GM18868 (cell line): ENCODE measurements at regions not wholly inside any gene's neighbourhood (a gene's known extent, or its start where the extent isn't known, plus 50 kb on each side); places are given as distances from the start of the nearest gene placed in this dataset.
"Not testable (repeated sequence)": the region's sequence is repeated elsewhere in the genome, so short reads cannot be mapped to it uniquely, and the experiment has no call there.

Experiments used
- ATAC-seq: cut with Tn5 transposase; IDR thresholded peaks from one replicate; pipeline ENCODE4 v1.9.1; 2021; ENCODE audit warnings: mild to moderate bottlenecking, moderate library complexity; ENCODE audit not compliant: unreplicated experiment

DNA sequence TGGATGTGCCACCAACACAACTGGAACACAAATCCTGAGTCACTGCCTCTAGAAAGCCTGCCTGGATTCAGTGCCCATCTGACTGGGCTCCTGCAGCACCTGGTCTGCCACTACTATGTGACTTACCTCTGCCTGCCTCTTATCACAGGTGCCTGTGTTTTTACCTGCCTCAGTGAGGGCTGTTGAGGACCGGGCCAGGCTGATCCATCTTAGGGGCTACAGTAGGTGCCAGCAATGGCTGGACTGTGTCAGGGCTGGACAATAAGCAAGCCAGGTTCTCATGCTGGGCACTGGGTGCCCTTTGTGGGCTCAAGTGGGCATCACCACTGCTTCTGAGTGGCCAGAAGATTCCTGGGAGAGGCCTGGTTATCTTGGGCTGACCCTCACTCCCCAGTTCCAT is 948.6 kb upstream of the TPTE start:
- ATAC-seq = not testable (repeated sequence)

DNA sequence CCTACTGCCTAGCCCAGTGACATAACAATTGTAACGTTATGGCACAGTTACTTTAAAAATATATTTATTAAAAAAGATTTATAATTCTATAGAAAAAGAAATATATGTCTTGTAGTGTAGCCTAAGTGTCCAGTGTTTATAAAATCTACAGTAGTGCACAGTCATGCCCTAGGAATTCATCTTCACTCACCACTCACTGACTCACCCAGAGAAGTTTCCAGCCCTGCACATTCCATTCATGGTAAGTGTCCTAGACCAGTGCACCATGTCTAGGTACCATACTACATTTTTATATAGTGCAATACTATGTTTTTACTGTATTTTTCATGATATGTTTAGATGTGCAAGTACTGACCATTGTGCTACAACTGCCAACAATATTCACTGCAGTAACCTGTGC is 947.9 kb upstream of the TPTE start:
- ATAC-seq = not testable (repeated sequence)

DNA sequence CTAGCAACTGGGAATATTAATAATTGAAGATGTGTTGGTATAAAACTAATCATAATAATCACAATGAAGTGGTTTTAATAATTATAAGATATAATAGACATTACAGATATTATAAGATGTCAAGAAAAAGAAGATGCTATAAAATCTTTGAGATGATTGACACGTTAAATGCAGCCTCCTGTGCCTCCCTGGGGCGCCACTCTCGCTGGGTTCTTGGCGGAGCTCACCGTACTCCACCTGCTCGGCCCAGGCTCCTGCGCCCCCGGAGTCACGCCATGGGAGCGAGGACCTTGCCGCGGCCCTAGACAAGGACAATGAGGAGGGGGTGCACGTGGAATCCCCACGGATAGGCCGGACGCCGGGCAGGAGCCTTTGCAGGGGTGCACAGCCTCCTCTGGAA is 942.1 kb upstream of the TPTE start:
- ATAC-seq = not testable (repeated sequence)

DNA sequence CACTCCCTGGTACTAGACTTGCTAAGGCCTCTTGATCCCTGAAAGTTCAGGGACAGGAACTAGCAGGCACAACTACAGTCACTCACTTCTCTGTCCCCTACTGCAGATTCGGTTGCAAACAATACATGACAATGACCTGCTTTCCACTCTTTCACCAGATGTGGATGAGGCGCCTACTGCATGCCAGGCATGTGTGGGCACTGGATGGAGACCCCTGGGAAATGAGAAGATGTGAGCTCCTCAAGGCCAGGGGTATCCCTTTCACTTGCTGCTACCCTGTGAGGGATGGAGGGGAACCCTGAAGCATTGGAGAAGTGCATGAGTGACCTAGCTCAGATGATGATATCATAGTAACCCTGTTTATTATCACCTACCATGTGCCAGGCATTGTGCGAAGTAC is 933.4 kb upstream of the TPTE start:
- ATAC-seq = not testable (repeated sequence)

DNA sequence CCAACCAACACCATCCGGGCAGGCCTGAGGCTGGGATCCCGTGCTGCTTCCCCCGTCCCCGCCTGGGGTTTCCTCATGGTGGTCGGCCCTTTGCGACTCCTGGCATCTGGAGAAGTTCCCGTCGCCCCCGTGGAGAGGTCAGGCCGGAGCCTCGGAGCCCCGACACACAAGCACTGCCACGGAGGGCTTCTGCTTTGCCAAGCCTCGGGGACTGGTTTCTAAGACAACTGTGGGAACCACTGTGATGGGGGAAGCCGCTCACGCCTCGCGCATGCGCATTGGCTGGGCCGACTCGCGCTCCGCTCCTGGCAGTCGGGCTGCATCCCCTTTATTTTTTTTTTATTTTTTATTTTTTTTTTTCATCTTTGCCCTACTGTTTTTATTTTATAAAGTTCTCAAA is 928.8 kb upstream of the TPTE start:
- ATAC-seq = not testable (repeated sequence)

DNA sequence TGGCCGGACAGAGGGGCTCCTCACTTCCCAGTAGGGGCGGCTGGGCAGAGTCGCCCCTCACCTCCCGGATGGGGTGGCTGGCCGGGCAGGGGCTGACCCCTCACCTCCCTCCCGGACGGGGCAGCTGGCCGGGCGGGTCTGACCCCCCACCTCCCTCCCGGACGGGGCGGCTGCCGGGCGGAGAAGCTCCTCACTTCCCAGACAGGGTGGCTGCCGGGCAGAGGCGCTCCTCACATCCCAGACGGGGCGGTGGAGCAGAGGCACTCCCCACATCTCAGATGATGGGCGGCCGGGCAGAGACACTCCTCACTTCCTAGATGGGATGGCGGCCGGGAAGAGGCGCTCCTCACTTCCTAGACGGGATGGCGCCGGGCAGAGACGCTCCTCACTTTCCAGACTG is 927.7 kb upstream of the TPTE start:
- not testable (repeated sequence) for ATAC-seq

DNA sequence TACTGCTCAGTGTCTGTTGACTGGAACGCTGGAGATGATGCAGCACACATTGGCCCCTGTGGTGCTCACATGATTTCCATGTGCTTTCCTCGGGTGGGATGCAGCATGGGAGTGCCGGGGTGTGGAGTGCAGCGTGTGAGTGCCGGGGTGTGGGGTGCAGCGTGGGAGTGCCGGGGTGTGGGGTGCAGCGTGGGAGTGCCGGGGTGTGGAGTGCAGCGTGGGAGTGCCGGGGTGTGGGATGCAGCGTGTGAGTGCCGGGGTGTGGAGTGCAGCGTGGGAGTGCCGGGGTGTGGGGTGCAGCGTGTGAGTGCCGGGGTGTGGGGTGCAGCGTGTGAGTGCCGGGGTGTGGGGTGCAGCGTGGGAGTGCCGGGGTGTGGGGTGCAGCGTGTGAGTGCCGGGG is 907.4 kb upstream of the TPTE start:
- not testable (repeated sequence) for ATAC-seq

DNA sequence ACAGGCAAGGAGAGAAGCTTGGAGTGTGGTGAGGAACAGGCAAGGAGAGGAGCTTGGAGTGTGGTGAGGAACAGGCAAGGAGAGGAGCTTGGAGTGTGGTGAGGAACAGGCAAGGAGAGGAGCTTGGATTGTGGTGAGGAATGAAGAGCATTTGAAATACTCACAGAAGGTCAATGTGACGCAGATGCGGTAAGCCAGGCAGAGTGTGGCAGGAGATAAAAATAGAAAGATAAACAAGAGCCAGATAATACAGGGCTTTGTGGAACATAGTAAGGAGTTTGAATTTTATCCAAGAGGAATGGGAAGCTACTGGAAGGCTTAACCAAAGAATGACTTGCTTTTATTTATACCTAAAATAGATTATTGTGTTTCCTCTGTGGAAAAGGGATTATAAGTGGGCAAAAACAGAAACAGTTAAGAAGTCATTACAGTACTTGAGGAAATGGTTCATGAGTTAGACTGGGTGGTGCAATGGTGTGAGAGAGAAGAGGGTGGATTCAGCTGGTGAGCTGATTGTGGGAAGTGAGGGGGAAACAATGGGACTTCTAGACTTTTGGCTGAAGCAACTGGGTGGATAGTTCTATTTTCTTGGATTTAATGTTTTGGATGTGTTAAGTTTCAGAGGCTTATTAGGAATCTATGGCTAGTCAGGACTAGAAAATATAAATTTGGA is 900.1 kb upstream of the TPTE start:
- not testable (repeated sequence) for ATAC-seq

DNA sequence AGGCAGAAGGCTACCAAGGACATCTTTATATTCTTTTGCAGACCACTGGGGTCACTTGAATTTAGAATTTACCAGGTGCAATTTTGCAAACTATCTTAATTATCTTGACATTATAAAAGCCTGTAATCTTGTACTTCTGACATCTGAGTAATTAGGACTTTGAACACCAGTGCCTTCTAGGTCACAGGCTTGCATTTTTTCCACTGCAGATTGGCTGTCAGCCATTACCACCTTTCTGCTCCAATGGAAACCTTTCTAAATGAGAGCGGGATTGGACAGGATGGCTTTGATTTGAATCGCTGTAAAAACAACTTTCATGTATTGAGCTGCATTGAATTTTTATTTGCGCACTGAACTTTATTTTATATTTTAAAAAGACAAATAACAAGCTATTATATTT is 893.3 kb upstream of the TPTE start:
- not testable (repeated sequence) for ATAC-seq

DNA sequence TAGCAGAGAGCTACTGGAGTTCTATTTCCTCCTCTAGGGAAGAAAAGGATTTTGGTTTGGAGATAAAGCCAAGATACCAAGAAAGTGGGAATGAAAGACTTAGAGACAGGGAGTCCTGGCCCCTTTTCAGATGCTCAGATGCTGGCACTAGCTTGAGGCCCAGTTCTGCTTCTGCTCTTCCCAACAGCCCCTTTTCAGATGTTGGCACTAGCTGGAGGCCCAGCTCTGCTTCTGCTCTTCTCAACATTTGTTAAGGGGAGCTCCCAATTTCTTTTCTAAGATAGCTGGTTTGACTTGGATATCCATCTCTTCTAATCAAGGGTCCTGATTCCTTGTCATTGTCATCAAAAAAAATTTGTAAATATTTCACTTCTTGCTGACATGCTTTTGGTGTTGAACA is 874.0 kb upstream of the TPTE start:
- not testable (repeated sequence) for ATAC-seq

DNA sequence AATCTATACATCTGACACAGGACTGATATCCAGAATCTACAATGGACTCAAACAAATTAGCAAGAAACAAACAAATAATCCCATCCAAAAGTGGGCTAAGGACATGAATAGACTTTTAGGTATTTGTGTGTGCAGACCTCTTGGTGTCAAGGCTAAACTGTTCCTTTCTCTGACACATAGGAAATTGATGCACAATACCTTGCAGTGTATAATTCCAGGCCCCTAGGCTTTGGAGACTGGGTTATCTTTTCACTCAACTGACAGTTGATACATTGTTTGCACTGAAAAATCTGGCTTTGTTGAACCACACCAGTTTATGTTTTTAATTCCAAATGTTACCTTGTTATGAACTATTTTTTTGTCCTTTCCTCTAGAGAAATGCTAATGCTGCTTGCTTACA is 873.1 kb upstream of the TPTE start:
- ATAC-seq = not testable (repeated sequence)

DNA sequence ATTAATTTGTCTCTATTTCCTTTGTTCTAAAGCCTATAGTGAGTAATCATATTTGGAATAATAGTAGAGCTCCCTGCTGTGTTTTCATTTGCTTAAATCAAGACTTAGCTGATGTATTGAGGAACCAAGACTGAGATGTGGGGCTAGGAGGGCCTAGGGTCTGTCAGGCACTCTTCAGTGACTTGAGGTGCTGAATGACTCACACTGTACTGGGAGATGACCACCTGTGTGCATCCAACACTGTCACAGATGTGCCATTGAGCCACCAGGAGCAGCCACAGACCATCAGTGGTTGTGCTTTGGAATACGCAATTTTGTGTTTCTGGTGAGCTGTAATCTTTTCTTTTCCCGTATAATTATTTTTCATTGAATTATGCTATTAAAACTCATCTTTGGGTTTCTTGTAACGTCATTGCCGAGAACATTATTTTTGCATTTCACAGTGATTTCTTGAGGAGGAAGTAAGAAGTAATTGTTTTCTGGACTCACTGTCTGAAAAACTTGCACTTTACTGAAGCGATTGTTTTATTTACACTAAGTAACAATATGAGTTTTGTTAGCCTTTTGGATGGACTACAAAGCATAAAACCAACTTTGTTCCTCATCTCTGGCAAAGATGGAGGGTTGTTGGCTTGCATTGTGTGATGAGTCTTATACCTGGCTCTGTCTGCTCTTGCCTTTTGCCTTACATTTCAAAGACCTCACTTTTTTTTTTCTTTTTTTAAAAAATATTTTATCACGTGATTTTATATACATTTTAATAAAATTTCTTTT is 872.2 kb upstream of the TPTE start:
- not testable (repeated sequence) for ATAC-seq

DNA sequence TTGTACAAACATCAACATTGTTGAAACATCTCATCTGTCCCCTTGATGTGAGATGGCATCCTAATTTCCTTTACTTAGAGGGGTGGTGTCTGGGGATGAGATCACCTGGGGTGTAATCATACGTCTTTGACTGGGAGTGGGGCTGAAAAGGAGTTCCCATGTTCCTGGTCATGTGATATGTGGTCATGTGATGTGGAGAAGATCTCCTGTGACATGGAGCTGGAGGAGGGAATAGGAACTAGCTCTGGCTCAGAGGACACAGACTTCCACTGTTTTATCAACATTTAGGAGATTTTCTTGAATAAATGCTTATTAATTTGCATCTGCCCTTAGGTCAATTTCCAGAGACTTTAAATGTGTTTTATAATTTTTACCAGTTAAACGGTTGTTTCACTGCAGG is 868.6 kb upstream of the TPTE start:
- not testable (repeated sequence) for ATAC-seq

DNA sequence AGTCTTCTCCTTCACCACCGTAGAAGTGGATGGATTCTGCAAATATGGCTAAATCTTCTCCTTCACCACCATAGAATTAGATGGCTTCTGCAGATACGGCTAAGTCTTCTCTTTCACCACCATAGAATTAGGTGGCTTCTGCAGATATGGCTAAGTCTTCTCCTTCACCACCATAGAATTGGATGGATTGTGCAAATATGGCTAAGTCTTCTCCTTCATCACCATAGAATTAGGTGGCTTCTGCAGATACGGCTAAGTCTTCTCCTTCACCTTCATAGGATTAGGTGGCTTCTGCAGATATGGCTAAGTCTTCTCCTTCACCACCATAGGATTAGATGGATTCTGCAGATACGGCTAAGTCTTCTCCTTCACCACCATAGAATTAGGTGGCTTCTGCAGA is 866.2 kb upstream of the TPTE start:
- ATAC-seq = not testable (repeated sequence)

DNA sequence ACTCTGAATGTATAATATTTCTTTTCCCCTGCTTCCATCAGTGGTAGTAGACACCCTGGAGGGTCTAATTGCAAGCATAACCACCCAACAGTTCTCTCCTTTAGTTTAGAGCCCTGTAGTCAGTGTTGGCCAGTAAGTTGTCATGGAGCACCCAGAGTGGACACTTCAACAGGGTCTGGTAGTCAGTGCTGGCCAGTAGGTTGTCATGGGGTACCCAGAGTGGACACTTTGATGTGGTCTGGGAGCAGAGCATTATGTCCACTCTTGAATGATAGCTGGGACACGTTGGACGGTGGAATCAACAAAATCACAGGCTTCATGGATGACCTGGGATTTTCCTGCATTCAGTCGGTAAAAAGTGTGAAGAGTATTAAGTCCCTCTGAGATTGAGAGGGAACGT is 864.9 kb upstream of the TPTE start:
- ATAC-seq = not testable (repeated sequence)

DNA sequence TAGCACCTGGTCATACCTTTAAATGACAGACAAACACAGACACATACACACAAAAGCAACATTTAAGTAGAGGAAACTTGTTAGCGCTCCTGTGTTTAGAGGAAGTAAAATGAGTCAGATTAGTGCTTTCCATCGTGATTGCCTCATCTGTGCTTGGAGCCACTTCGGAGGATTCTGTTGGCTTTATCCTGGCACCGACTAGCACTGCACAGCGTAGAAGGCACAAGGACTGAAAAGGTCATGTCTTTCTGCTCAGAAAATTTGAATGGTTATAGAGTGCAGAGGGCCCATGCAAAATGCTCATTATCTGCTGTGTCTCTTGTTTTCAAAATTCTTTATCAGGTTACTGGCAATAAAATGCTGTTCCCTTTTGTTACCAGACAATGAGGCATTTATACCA is 863.6 kb upstream of the TPTE start:
- ATAC-seq = not testable (repeated sequence)

DNA sequence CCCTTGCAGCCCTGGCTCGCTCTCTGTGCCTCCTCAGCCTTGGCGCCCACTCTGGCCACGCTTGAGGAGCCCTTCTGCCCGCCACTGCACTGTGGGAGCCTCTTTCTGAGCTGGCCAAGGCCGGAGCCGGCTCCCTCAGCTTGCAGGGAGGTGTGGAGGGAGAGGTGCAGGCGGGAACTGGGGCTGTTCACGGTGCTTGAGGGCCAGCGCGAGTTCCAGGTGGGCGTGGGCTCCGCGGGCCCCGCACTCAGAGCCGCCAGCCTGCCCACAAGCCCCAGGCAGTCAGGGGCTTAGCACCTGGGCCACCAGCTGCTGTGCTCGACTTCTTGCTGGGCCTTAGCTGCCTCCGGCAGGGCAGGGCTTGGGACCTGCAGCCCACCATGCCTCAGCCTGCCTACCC is 861.5 kb upstream of the TPTE start:
- not testable (repeated sequence) for ATAC-seq

DNA sequence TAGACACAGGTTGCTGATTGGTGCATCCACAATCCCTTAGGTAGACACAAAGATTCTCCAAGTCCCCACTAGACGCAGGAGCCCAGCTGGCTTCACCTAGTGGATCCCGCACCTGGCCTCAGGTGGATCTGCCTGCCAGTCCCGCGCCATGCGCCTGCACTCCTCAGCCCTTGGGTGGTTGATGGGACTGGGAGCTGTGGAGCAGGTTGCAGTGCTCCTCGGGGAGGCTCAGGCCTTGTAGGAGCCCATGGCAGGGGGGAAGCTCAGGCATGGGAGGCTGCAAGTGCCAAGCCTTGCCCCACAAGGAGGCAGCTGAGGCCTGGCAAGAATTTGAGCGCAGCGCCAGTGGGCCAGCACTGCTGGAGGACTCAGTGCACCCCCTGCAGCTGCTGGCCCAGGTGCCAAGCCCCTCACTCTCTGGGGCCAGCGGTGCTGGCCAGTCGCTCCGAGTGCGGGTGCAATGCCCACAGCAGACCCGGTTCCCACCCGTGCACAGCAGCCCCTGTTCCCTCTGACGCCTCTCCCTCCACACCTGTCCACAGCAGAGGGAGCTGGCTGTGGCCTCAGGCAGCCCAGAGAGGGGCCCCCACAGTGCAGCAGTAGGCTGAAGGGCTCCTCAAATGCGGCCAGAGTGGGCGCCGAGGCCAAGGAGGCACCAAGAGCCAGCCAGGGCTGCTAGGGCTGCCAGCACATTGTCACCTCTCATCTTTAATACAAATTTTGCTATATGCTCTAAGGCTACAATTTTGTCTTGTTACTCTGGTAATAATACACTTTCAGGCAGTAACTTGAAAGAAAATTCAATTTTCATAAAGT is 857.3 kb upstream of the TPTE start:
- not testable (repeated sequence) for ATAC-seq

DNA sequence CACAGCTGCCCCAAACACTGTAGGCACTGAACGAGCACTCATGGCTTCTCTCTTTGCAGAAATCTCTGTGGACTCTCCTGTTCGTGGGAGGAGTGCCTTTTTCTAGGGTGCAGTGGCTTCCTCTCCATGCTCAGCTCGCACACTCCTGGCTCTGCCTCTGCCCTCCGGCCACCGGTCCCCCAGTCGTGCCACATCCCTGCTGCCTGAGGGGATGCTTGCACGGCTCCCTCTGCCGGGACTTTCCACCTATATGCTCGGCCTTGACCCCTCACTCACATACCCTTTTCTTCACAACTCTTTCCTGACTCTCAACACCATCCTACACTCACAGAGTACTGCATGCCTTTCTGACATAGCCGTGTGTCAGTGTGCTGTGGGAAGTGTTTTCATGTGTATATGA is 845.6 kb upstream of the TPTE start:
- not testable (repeated sequence) for ATAC-seq

DNA sequence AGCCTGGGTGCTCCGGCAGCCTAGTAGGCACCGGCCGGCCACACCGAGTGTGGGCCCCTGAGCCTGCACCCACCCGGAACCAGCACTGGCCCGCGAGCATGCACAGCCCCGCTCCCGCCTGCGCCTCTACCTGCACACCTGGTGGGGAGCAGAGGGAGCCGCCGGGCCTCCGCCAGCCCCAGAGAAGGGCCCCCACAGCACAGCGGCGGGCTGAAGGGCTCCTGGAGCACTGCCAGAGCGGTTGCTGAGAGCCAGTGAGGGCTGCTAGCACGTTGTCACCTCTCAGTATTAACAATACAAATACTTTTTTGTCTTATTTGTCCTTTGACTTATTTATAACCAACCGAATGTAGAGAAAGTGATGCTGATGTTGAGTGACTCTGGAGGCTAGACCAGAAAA is 842.4 kb upstream of the TPTE start:
- not testable (repeated sequence) for ATAC-seq

DNA sequence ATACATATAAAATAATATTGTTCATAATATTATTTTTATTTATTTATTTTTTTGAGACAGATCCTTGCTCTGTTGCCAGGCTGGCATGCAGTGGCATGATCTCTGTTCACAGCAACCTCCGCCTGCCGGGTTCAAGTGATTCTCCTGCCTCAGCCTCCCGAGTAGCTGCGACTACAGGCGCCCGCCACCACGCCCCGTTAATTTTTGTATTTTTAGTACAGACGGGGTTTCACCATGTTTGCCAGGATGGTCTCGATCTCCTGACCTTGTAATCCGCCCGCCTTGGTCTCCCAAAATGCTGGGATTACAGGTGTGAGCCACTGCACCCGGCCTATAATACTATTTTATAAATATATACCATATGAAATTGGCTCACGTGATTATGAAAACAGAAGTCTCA is 832.4 kb upstream of the TPTE start:
- ATAC-seq = not testable (repeated sequence)
